Smooth muscle cell (in vitro differentiated cells): ENCODE measurements at regions not wholly inside any gene's neighbourhood (a gene's known extent, or its start where the extent isn't known, plus 50 kb on each side); places are given as distances from the start of the nearest gene placed in this dataset.

Experiments
- DNase-seq: peaks from one replicate; lab custom pipeline; 2025; ENCODE audit not compliant: unreplicated experiment; lab: John Stamatoyannopoulos, UW
- H2AFZ ChIP-seq: fragments of 200-600 bp; sonication (generic); 2 replicates; pipeline ENCODE4 v1.6.0; 2016; ENCODE audit warnings: antibody characterized with exemption, low read depth, mild to moderate bottlenecking
- H3F3A ChIP-seq: fragments of 200-600 bp; sonication (generic); 2 replicates; pipeline ENCODE4 v1.6.0; 2017; ENCODE audit warnings: antibody characterized with exemption, low read depth
- H3K27ac ChIP-seq: fragments of 200-600 bp; sonication (generic); 2 replicates; pipeline ENCODE4 v1.5.1; 2016; ENCODE audit warnings: low read depth, mild to moderate bottlenecking
- H3K27me3 ChIP-seq: fragments of 200-600 bp; sonication (generic); 2 replicates; pipeline ENCODE4 v1.6.1; 2016; ENCODE audit warnings: low read depth, mild to moderate bottlenecking
- H3K36me3 ChIP-seq: fragments of 200-600 bp; sonication (generic); 2 replicates; pipeline ENCODE4 v1.5.1; 2016; ENCODE audit warnings: low read depth
- H3K4me1 ChIP-seq: fragments of 200-600 bp; sonication (generic); 2 replicates; pipeline ENCODE4 v1.5.1; 2016; ENCODE audit warnings: low read depth
- H3K4me2 ChIP-seq: fragments of 200-600 bp; sonication (generic); 2 replicates; pipeline ENCODE4 v1.6.0; 2016; ENCODE audit warnings: mild to moderate bottlenecking
- H3K4me3 ChIP-seq: fragments of 200-600 bp; sonication (generic); 2 replicates; pipeline ENCODE4 v1.5.1; 2016; ENCODE audit warnings: mild to moderate bottlenecking
- H3K79me2 ChIP-seq: fragments of 200-600 bp; sonication (generic); 2 replicates; pipeline ENCODE4 v1.6.0; 2016; ENCODE audit warnings: low read depth, mild to moderate bottlenecking
- H3K9ac ChIP-seq: fragments of 200-600 bp; sonication (generic); 2 replicates; pipeline ENCODE4 v1.6.0; 2016; ENCODE audit warnings: low read depth
- H3K9me3 ChIP-seq: fragments of 200-600 bp; sonication (generic); replicated peaks from 2 replicates; pipeline ENCODE4 v1.5.1; 2016; ENCODE audit warnings: low read depth
- H4K20me1 ChIP-seq: fragments of 200-600 bp; sonication (generic); 2 replicates; pipeline ENCODE4 v1.6.0; 2016; ENCODE audit warnings: low read depth
- CTCF ChIP-seq: fragments of 200-600 bp; sonication (generic); IDR thresholded peaks from 2 replicates; pipeline ENCODE4 v1.5.1; 2017; ENCODE audit warnings: borderline replicate concordance, mild to moderate bottlenecking, antibody characterized with exemption; ENCODE audit not compliant: insufficient read depth, poor library complexity, severe bottlenecking
- WGBS: methylation state at CpG from one replicate; pipeline ENCODE4 v1.1.7; 2016; ENCODE audit warnings: low lambda C conversion rate; 5-methylcytosine and 5-hydroxymethylcytosine counted together

DNA sequence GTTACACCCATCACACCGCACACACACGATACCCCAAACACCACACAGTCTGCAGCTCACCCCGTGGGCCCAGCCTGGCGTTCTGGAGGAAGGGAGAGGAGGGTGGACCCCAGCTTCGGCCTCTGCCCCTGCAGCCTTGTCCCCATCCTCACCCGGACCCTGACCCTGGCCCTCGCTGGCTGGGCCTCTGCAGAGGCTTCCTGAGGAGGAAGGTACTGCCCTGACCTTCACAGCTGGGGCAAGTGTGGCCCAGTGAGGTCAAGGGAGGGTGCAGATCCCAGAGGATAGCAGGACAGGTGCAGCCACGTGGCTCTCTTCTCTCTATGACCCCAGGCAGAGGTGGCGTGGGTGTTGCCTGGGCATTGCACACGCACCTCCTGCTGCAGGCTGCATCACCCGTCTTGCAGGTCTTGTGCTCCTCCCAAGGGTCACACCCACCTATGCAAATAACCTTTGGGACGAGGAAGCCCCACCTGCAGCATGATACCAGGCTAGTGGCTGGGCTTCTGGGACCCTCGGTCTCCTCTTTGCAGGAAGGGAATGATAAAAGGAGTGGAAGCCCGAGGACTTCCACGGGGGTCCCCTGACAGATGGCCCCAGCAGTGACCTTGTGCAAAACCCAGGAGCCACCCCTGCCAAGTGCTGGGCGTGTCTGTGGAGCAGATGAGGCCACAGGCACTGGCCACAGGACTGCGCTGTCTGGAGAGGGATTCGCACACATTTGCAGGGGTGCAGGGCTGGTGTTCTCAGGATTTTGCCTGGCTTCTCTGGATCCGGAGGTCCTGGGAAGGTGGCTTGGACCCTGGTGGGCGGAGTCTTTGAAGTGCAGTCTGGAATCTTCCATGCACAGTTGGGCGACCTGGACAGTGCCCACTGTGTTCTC, 1241.5 kb downstream of the BRD1 start:
- no peaks in the 10 kb centered on the region for H3K4me1 ChIP-seq
- H3K9me3 ChIP-seq: no peaks in the 10 kb centered on the region
- no peak overlapping the region for H3K27ac ChIP-seq
- H3K27me3 ChIP-seq: no peaks in the 10 kb centered on the region
- DNase-seq: no peak
- no peak overlapping the region for H3K4me3 ChIP-seq
- no peak overlapping the region for H3K4me2 ChIP-seq
- no peak overlapping the region for H3K9ac ChIP-seq
- no peak overlapping the region for H2AFZ ChIP-seq
- no peak for TF ChIP-seq CTCF
- 86% methylated on average over 18 of the region's 21 CpGs for WGBS
- H3F3A ChIP-seq: no peaks in the 10 kb centered on the region
- peaks cover 62% of the 10 kb centered on the region for H4K20me1 ChIP-seq
- no peaks in the 10 kb centered on the region for H3K36me3 ChIP-seq
- no peaks in the 10 kb centered on the region for H3K79me2 ChIP-seq

DNA sequence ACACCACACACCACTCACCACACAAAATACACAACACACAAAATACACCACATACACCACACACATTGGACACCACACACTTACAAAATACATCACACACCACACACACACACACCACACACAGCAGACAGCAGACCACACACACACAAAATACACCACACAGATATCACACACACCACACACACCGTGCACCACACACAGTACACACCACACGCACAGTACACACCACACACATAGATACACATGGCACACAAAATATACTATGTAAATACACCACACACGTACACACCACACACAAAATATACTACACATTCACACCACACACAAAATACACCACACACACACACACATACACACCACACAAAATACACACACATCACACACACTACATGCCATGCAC, 1243.5 kb downstream of the BRD1 start:
- Histone ChIP-seq H2AFZ (no peak overlapping the region), H3K4me2 (no peak overlapping the region)
- 100% methylated on average over 3 of the region's 3 CpGs for WGBS

GRCh38 chr22:48581796-48582469, 1245.7 kb downstream of the BRD1 start:
- no peak overlapping the region for H3K9ac ChIP-seq
- H3K36me3 ChIP-seq: no peaks in the 10 kb centered on the region
- no peak overlapping the region for H2AFZ ChIP-seq
- peaks cover 69% of the 10 kb centered on the region for H4K20me1 ChIP-seq
- H3K4me1 ChIP-seq: peaks cover 20% of the 10 kb centered on the region
- H3K4me3 ChIP-seq: no peak overlapping the region
- no peaks in the 10 kb centered on the region for H3K9me3 ChIP-seq
- peaks cover 7% of the 10 kb centered on the region for H3F3A ChIP-seq
- WGBS: 88% methylated on average over 18 of the region's 20 CpGs
- no peaks in the 10 kb centered on the region for H3K79me2 ChIP-seq
- no peak overlapping the region for H3K4me2 ChIP-seq
- no peak for TF ChIP-seq CTCF
- H3K27me3 ChIP-seq: peaks cover 2% of the 10 kb centered on the region
- no peak for DNase-seq
- H3K27ac ChIP-seq: no peak overlapping the region

More for the DNA sequence above, 1243.5 kb downstream of the BRD1 start:
- peaks cover 5% of the 10 kb centered on the region for H3F3A ChIP-seq
- no peak for DNase-seq
- no peak overlapping the region for H3K27ac ChIP-seq
- peaks cover 9% of the 10 kb centered on the region for H3K4me1 ChIP-seq
- peaks cover 69% of the 10 kb centered on the region for H4K20me1 ChIP-seq
- no peaks in the 10 kb centered on the region for H3K79me2 ChIP-seq
- no peak overlapping the region for H3K9ac ChIP-seq
- H3K4me3 ChIP-seq: no peak overlapping the region
- no peaks in the 10 kb centered on the region for H3K36me3 ChIP-seq
- no peak for TF ChIP-seq CTCF
- H3K9me3 ChIP-seq: no peaks in the 10 kb centered on the region
- H3K27me3 ChIP-seq: no peaks in the 10 kb centered on the region
